H1 (cell line): ENCODE measurements at regions not wholly inside any gene's neighbourhood (a gene's known extent, or its start where the extent isn't known, plus 50 kb on each side); places are given as distances from the start of the nearest gene placed in this dataset.

ENCODE experiments used
- CTCF ChIA-PET: fragments of 300-600 bp; sonication (Branson Sonifier 250); formaldehyde crosslinking; loops from one replicate; lab custom pipeline; 2021; ENCODE audit not compliant: partially characterized antibody; lab: Charles Lee
- POLR2A ChIA-PET: fragments of 300-600 bp; sonication (Branson Sonifier 250); formaldehyde crosslinking; loops from one replicate; lab custom pipeline; 2021; ENCODE audit warnings: inconsistent platforms; ENCODE audit not compliant: partially characterized antibody; lab: Charles Lee
- DNase-seq, 2 experiments: peaks; one replicate each; pipeline versions ENCODE4 v3.0.0 to v3.0.0-alpha.2; 2010 to 2022; ENCODE audit warnings: low spot score in 2 of 2, low read depth in 1 of 2, mixed read lengths in 1 of 2
- FAIRE-seq: peaks from 2 replicates; lab custom pipeline; 2011; peaks lifted over from hg19 to GRCh38; lab: Jason Lieb, UNC
- H2AFZ ChIP-seq: 2 replicates; pipeline ENCODE4 v1.8.1; 2012; ENCODE audit warnings: low read length, inconsistent platforms
- H2AK5ac ChIP-seq: 2 replicates; pipeline ENCODE4 v1.6.1; 2013; ENCODE audit warnings: low read depth, low read length
- H2BK120ac ChIP-seq: replicated peaks from 2 replicates; pipeline ENCODE3; 2013; ENCODE audit warnings: low read depth, low read length, inconsistent platforms
- H2BK12ac ChIP-seq: 2 replicates; pipeline ENCODE4 v1.6.1; 2013; ENCODE audit warnings: low read depth, low read length
- H2BK15ac ChIP-seq: 2 replicates; pipeline ENCODE4 v1.6.1; 2013; ENCODE audit warnings: low read length
- H2BK20ac ChIP-seq: 2 replicates; pipeline ENCODE4 v1.6.1; 2013; ENCODE audit warnings: low read length
- H2BK5ac ChIP-seq: 2 replicates; pipeline ENCODE4 v1.6.1; 2013; ENCODE audit warnings: low read depth, low read length
- H3K14ac ChIP-seq: 2 replicates; pipeline ENCODE4 v1.6.1; 2013; ENCODE audit warnings: inconsistent platforms; ENCODE audit not compliant: insufficient read length
- H3K18ac ChIP-seq: 2 replicates; pipeline ENCODE4 v1.6.1; 2013; ENCODE audit warnings: low read length; ENCODE audit errors: extremely low read depth
- H3K23ac ChIP-seq: 2 replicates; pipeline ENCODE4 v1.6.1; 2013; ENCODE audit warnings: inconsistent platforms; ENCODE audit not compliant: insufficient read length
- H3K23me2 ChIP-seq: 2 replicates; pipeline ENCODE4 v1.6.1; 2013; ENCODE audit warnings: low read depth, low read length
- H3K27ac ChIP-seq: 2 replicates; pipeline ENCODE4 v1.6.1; 2011; ENCODE audit warnings: low read depth, low read length, inconsistent platforms
- H3K27me3 ChIP-seq, 4 experiments: replicated peaks in 1 of 4; 1 replicate in 1 of 4; 2 replicates in 3 of 4; pipeline versions ENCODE4 v1.6.1 to v1.8.1; 2011 to 2013; ENCODE audit warnings: low read length in 3 of 4, mild to moderate bottlenecking in 3 of 4, inconsistent platforms in 2 of 4, mixed read lengths in 2 of 4, moderate library complexity in 1 of 4; ENCODE audit not compliant: control insufficient read depth in 3 of 4, insufficient read depth in 3 of 4; ENCODE audit errors: extremely low read depth in 1 of 4
- H3K36me3 ChIP-seq, 4 experiments: 2 replicates each; pipeline versions ENCODE4 v1.6.1 to v1.8.1; 2011 to 2013; ENCODE audit warnings: mild to moderate bottlenecking in 4 of 4, low read length in 3 of 4, moderate library complexity in 2 of 4, control low read depth in 1 of 4, inconsistent platforms in 1 of 4; ENCODE audit not compliant: insufficient read depth in 4 of 4, control insufficient read depth in 2 of 4
- H3K4ac ChIP-seq: replicated peaks from 2 replicates; pipeline ENCODE3; 2013; ENCODE audit warnings: low read length, low read depth, mixed read lengths, inconsistent platforms; ENCODE audit not compliant: insufficient read length
- H3K4me1 ChIP-seq, 4 experiments: replicated peaks in 1 of 4; 1 replicate in 1 of 4; 2 replicates in 3 of 4; pipeline versions ENCODE4 v1.6.1 to v1.8.1; 2011 to 2013; ENCODE audit warnings: low read length in 3 of 4, inconsistent platforms in 2 of 4, mixed read lengths in 1 of 4; ENCODE audit not compliant: insufficient read depth in 4 of 4, control insufficient read depth in 3 of 4
- H3K4me2 ChIP-seq, 2 experiments: 2 replicates each; pipeline versions ENCODE4 v1.6.1 to v1.8.1; 2011 to 2013; ENCODE audit warnings: low read depth in 2 of 2, low read length in 2 of 2, control low read depth in 1 of 2, inconsistent platforms in 1 of 2, mild to moderate bottlenecking in 1 of 2; ENCODE audit not compliant: insufficient read depth in 1 of 2
- H3K4me3 ChIP-seq, 4 experiments: fragments of 200-600, 300-600 bp in 1 of 4; sonication (generic), shearing (Covaris generic), sonication (Bioruptor Twin) in 1 of 4; 2 replicates each; pipeline versions ENCODE4 v1.5.1 to v1.8.1; 2011 to 2016; ENCODE audit warnings: low read length in 4 of 4, low read depth in 3 of 4, control low read depth in 2 of 4, inconsistent platforms in 2 of 4, mild to moderate bottlenecking in 2 of 4, mixed read lengths in 1 of 4, moderate library complexity in 1 of 4; ENCODE audit not compliant: insufficient read depth in 2 of 4; ENCODE audit errors: extremely low read depth in 1 of 4
- H3K56ac ChIP-seq: replicated peaks from 2 replicates; pipeline ENCODE3; 2013; ENCODE audit warnings: low read depth, mild to moderate bottlenecking, mixed read lengths, low read length, inconsistent platforms; ENCODE audit not compliant: insufficient read length
- H3K79me1 ChIP-seq: 2 replicates; pipeline ENCODE4 v1.6.1; 2013; ENCODE audit warnings: low read depth, low read length, control low read depth
- H3K79me2 ChIP-seq, 2 experiments: 2 replicates each; pipeline versions ENCODE4 v1.6.1 to v1.8.1; 2012 to 2013; ENCODE audit warnings: low read length in 2 of 2, mild to moderate bottlenecking in 2 of 2, inconsistent platforms in 1 of 2; ENCODE audit not compliant: insufficient read depth in 2 of 2, control insufficient read depth in 1 of 2
- H3K9ac ChIP-seq, 4 experiments: replicated peaks in 1 of 4; 1 replicate in 1 of 4; 2 replicates in 3 of 4; pipeline versions ENCODE4 v1.6.1 to v1.8.1; 2011 to 2013; ENCODE audit warnings: low read depth in 3 of 4, low read length in 3 of 4, control low read depth in 2 of 4, mild to moderate bottlenecking in 2 of 4, moderate library complexity in 2 of 4, inconsistent platforms in 1 of 4; ENCODE audit errors: extremely low read depth in 1 of 4
- H3K9me3 ChIP-seq, 2 experiments: 2 replicates each; pipeline versions ENCODE4 v1.6.1 to v1.8.1; 2012 to 2013; ENCODE audit warnings: mild to moderate bottlenecking in 2 of 2, moderate library complexity in 2 of 2, control low read depth in 1 of 2, inconsistent platforms in 1 of 2, low read depth in 1 of 2, low read length in 1 of 2, mixed read lengths in 1 of 2; ENCODE audit not compliant: insufficient read depth in 2 of 2
- H4K20me1 ChIP-seq, 2 experiments: replicated peaks in 1 of 2; 2 replicates each; pipeline versions ENCODE3 to v1.8.1; 2011 to 2013; ENCODE audit warnings: inconsistent platforms in 2 of 2, low read length in 2 of 2, mild to moderate bottlenecking in 1 of 2; ENCODE audit not compliant: insufficient read depth in 2 of 2, control insufficient read depth in 1 of 2
- H4K5ac ChIP-seq: 2 replicates; pipeline ENCODE4 v1.6.1; 2013; ENCODE audit warnings: low read length, low read depth, mixed read lengths, inconsistent platforms; ENCODE audit not compliant: insufficient read length
- H4K8ac ChIP-seq: 2 replicates; pipeline ENCODE4 v1.8.0; 2013; ENCODE audit warnings: mild to moderate bottlenecking, moderate library complexity, low read length, inconsistent platforms; ENCODE audit not compliant: insufficient read depth; ENCODE audit errors: extremely low read depth
- H4K91ac ChIP-seq: replicated peaks from 2 replicates; pipeline ENCODE3; 2013; ENCODE audit warnings: low read length, mixed read lengths, inconsistent platforms; ENCODE audit not compliant: insufficient read length
- ATF3 ChIP-seq: IDR thresholded peaks from 2 replicates; pipeline ENCODE4 v1.6.1; 2011; ENCODE audit warnings: low read depth, mild to moderate bottlenecking, low read length; ENCODE audit not compliant: insufficient read depth
- CEBPB ChIP-seq: IDR thresholded peaks from 2 replicates; pipeline ENCODE4 v1.6.1; 2012; ENCODE audit warnings: low read depth, low read length
- CHD1 ChIP-seq: IDR thresholded peaks from 2 replicates; pipeline ENCODE4 v1.6.1; 2012; ENCODE audit warnings: low read depth, low read length, improper control_type of control experiment
- POLR2A ChIP-seq, 2 experiments: IDR thresholded peaks; 1 replicate in 1 of 2; 2 replicates in 1 of 2; pipeline ENCODE4 v1.6.1; 2011; ENCODE audit warnings: low read depth in 2 of 2, low read length in 2 of 2, mild to moderate bottlenecking in 2 of 2; ENCODE audit errors: control extremely low read depth in 1 of 2
- TCF12 ChIP-seq: IDR thresholded peaks from 2 replicates; pipeline ENCODE4 v1.6.1; 2011; ENCODE audit warnings: low read depth, mild to moderate bottlenecking, low read length
- WGBS, 2 experiments: shearing (Covaris generic) in 1 of 2; methylation state at CpG; one replicate each; pipeline versions ENCODE4 v1.1.6 to v1.1.7; 2013 to 2015; ENCODE audit warnings: low lambda C conversion rate in 2 of 2, mixed read lengths in 2 of 2, inconsistent platforms in 1 of 2, low coverage in 1 of 2, missing lambda C conversion rate in 1 of 2; ENCODE audit not compliant: insufficient replicate concordance in 2 of 2, insufficient coverage in 1 of 2, insufficient read length in 1 of 2; ENCODE audit errors: extremely low coverage in 1 of 2, missing lambda C conversion rate in 1 of 2; 5-methylcytosine and 5-hydroxymethylcytosine counted together

GRCh38 chr9:65405253-65405652 is 120.2 kb upstream of the FOXD4L5 start:
- FAIRE-seq, result no peak
- POLR2A ChIA-PET, result no interaction called here

More at GRCh38 chr9:65405253-65405652, 120.2 kb upstream of the FOXD4L5 start:
- H3K27me3 ChIP-seq, result no peaks in the 10 kb centered on the region
- no peaks in the 10 kb centered on the region for H3K4me1 ChIP-seq
- no peak overlapping the region for H3K14ac ChIP-seq
- no peak overlapping the region for H4K8ac ChIP-seq
- TF ChIP-seq CEBPB (no peak), POLR2A (IDR thresholded peaks at IDR 0.05; ENCODE audit: control extremely low read depth in 1 of 2, low read depth in 2 of 2, low read length in 2 of 2) (no peak), TCF12 (no peak), CHD1 (no peak), ATF3 (no peak)
- no peak overlapping the region for H4K5ac ChIP-seq
- H2BK5ac ChIP-seq, result no peak overlapping the region
- no peak overlapping the region for H3K4me2 ChIP-seq
- no peak overlapping the region for H2BK20ac ChIP-seq
- H2AK5ac ChIP-seq, result no peak overlapping the region
- H2BK120ac ChIP-seq, result no peak overlapping the region
- no peak overlapping the region for H3K4ac ChIP-seq
- H3K9ac ChIP-seq, result no peak overlapping the region
- H4K20me1 ChIP-seq, result no peaks in the 10 kb centered on the region
- CTCF ChIA-PET, result no interaction called here
- peaks cover 0 to 81% of the 10 kb centered on the region in 2 experiments; a peak in 2 of 4 replicates for H3K9me3 ChIP-seq
- no peaks in the 10 kb centered on the region for H3K79me1 ChIP-seq
- no peaks in the 10 kb centered on the region for H3K79me2 ChIP-seq
- H2BK12ac ChIP-seq, result no peak overlapping the region
- H4K91ac ChIP-seq, result no peak overlapping the region
- no peak overlapping the region for H3K18ac ChIP-seq
- 80% methylated on average over 2 of the region's 6 CpGs; no CpG with 5 or more reads in 1 of the 2 experiments for WGBS, 2 experiments
- H3K56ac ChIP-seq, result no peak overlapping the region
- H3K23ac ChIP-seq, result no peak overlapping the region
- no peak overlapping the region for H2AFZ ChIP-seq
- H3K27ac ChIP-seq, result no peak overlapping the region
- no peaks in the 10 kb centered on the region for H3K36me3 ChIP-seq
- H2BK15ac ChIP-seq, result no peak overlapping the region
- no peak for DNase-seq
- no peak overlapping the region for H3K4me3 ChIP-seq
- H3K23me2 ChIP-seq, result no peaks in the 10 kb centered on the region
